SHP77 (cell line): ENCODE measurements at regions not wholly inside any gene's neighbourhood (a gene's known extent, or its start where the extent isn't known, plus 50 kb on each side); places are given as distances from the start of the nearest gene placed in this dataset.
A peak's percentile ranks its signal among the peaks of the same experiment; 100 is the strongest.

Source experiments
- DNase-seq, 2 experiments: peaks; one replicate each; lab custom pipeline; 2025; lab: John Stamatoyannopoulos, UW

DNA sequence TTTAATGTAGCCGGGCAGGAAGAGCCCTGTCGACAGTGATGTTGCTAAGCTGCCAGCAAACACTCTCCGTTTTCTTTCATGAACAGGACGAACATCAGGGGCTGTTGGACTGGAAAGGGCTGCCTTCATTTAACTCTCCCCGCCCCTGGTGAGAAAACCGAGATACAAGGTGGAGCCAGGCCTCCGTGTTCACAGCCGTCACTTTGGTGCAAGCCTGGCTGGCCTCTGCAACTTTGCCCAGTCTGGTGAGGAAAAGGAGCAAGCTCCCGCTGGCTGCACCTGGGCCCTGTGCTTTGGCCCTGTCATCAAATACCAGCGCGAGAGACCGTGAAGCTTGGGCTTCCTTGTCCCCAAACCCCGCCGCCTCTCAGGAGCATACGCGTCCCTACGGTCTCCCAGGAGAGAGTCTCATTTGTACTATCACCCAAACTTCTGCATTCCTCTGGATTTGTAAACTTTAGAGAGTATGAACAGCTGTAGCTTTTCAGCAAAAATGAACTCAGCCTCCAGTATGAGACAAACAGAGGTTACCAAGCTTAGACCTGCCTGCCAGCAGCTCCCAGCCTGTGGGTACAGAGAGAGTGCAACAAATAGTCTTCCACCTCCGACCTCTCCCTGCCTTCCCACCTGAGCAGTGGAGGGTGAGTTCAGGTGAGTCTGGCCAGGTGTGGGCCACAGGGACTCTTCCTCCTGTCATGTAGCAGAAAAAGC, 445.3 kb upstream of the MGMT start:
- no peak for DNase-seq

- DNase-seq = no peak
These were observed 444.0 kb upstream of the MGMT start for GRCh38 chr10:129023082-129023481.

GRCh38 chr10:129024046-129024445, 443.0 kb upstream of the MGMT start:
- DNase-seq = no peak

GRCh38 chr10:129025787-129026186, 441.3 kb upstream of the MGMT start:
- no peak for DNase-seq

- no peak for DNase-seq
These were observed 439.1 kb upstream of the MGMT start for GRCh38 chr10:129027906-129028305.

GRCh38 chr10:129028451-129028850, 438.6 kb upstream of the MGMT start:
- DNase-seq = no peak

DNA sequence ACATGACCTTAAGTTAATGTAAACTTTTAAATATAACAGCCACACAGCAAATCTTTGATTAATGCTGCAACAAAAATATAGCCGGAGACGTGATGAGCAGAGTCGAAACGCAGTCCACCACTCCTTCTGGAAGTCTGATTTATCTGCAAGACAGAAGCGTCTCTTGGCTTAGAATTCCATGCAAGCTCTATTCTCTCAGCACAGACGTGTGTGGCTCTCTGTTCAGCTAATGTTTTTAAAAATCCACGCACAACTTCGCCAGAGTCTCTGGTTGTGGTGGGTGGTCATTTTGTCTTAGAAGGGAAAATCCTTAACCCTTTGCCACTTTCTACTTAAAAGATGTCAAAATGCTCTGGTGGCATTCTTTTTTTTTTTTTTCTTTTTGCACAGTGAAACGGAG, 438.0 kb upstream of the MGMT start:
- no peak for DNase-seq

GRCh38 chr10:129029851-129030602, 437.0 kb upstream of the MGMT start:
- no peak for DNase-seq

DNA sequence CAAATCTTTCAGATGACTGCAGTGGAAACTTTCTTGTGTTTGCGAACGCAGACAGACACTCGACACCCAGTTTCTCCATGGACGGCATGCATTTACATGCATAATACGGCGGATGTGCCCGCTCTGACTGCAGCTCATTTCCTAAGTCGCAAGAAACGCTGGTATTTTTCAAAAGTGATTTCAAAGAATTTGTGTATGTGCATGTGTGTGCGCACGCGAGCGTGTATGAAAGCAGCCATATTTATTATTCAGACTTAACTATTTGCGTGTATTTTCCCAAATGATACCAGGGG, 436.5 kb upstream of the MGMT start:
- DNase-seq = no peak

GRCh38 chr10:129030996-129031843, 435.8 kb upstream of the MGMT start:
- DNase-seq = peak in 1 of 2 experiments; percentile 3

GRCh38 chr10:129031844-129032150, 435.2 kb upstream of the MGMT start:
- DNase-seq = no peak

- no peak for DNase-seq
These were observed 434.4 kb upstream of the MGMT start for GRCh38 chr10:129032372-129033313.

DNA sequence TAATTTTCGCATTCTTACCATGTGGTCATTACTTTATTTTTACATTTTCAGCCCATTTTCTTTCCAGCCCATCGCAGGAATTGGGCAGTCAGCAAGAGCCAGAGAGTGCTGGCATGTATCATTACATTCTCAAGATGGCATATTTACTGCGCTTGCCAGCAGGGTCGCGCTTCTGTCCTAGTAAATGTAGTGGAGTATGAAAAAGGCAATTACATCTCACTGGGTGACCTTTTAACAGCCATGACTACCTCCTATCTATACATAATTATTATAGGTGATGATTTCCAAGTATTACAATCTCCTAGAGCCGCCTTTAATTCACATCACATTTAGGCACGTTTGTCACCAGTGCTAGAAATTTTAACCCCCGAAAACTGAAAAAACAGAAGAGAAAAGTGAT, 433.7 kb upstream of the MGMT start:
- no peak for DNase-seq

DNA sequence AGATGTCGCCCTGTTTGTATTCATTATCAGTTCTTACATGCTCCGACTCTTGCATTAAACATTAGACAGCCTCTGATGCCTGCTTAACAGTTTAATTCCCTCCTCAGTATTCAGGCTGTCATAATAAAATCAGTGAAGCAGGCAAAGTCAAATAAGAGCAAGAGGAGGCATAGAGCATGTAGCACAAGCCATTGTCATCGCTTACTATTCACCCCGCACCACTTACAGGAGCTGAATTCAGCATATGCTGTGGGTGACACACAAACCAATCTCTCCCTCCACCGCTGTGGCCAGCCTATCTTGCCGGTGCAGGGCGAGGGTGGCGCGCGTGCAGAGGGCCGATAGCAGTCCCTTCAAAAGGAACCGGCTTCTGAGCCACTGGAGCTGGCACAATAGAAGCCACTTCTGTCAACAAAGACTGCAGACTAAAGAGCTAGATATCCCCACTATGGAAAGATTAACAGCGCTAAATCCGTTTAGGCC, 433.2 kb upstream of the MGMT start:
- no peak for DNase-seq

DNA sequence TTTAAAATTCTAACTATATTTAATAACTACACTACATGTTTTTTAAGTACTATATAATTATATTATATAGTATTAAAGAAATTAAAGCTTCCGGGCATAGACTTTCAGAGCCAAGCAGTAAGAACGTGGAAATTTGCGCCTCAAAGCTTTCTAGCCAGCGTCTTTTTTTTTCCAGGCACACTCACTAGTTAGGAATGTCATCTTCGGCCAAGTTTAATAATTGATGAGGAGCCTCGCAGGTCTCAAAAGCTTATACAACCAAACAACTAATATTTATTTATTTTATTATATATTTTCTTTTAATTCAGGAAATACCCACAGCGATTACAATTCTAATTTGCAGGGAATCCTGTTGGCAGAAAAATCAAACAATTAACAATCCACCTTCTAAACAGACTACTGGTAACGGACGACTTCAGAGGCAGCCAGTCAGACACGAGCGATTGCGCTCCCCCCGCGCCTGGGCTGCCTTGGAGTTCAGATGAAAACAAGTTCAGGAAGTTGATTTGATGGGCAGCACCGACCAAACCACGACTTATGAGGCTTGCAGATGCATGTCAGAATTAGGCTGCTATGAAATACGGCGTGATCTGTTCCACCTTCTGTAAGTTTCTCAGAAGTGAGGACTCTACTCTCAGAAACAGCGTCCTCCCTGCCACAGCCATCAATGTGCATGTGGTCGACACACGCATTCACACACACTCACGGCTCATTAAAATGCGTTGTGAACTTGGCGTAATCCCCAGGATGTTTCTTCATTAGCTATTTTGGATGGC, 431.8 kb upstream of the MGMT start:
- no peak for DNase-seq

- no peak for DNase-seq
These were observed 428.5 kb upstream of the MGMT start for GRCh38 chr10:129038522-129038921.

GRCh38 chr10:129039406-129040370, 427.4 kb upstream of the MGMT start:
- no peak for DNase-seq

GRCh38 chr10:129040377-129040776, 426.7 kb upstream of the MGMT start:
- DNase-seq = no peak

- no peak for DNase-seq
These were observed 425.1 kb upstream of the MGMT start for GRCh38 chr10:129041916-129042315.
